ENCODE measurements at regions not wholly inside any gene's neighbourhood (a gene's known extent, or its start where the extent isn't known, plus 50 kb on each side); places are given as distances from the start of the nearest gene placed in this dataset.

DNA sequence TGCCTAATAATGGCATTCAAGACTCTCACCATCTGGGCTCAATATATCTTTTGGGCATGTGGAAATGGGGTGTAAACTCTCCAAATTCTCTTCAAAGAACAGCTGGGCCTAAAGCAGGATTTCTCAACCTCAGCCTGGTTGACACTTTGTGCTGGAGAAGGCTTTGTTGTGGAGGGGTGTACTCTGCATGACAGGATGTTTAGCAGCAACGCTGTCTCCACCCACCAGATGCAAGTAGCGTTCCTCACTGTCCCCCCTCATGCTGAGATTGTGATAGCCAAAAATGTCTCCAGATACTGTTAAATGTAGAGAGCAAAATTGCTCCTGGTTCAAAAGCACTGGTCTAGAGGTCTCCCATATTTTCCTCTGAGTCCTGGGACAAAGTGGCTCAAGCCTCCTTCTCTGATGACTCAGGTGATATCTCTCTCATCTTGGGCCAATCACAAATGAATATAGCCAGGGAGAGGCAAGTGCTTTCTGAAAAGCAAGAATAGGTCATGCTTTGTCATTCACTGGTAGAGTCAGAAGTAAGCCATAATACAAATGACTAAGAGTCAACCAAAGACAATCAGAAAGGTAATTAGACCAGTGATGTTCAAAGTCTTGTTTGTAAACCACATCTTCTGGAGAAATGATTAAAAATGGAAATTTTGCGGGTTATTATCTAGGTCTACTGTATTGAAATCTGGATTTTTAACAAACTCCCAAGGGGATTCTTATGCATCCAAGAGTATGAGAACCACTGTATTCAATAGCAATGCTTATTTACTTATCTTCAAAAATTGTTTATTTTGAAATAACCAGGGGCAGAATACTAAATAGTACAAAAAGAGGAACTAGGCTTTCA, 330.8 kb downstream of the PTEN start:
- TF ChIP-seq, protein P1, sequence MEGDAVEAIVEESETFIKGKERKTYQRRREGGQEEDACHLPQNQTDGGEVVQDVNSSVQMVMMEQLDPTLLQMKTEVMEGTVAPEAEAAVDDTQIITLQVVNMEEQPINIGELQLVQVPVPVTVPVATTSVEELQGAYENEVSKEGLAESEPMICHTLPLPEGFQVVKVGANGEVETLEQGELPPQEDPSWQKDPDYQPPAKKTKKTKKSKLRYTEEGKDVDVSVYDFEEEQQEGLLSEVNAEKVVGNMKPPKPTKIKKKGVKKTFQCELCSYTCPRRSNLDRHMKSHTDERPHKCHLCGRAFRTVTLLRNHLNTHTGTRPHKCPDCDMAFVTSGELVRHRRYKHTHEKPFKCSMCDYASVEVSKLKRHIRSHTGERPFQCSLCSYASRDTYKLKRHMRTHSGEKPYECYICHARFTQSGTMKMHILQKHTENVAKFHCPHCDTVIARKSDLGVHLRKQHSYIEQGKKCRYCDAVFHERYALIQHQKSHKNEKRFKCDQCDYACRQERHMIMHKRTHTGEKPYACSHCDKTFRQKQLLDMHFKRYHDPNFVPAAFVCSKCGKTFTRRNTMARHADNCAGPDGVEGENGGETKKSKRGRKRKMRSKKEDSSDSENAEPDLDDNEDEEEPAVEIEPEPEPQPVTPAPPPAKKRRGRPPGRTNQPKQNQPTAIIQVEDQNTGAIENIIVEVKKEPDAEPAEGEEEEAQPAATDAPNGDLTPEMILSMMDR (optimal IDR thresholded peaks at IDR 0.05 in 1 of 3, IDR thresholded peaks at IDR 0.05 in 1 of 3, conservative IDR thresholded peaks at IDR 0.05 in 1 of 3; ENCODE audit: extremely low read depth in 1 of 3, insufficient read depth in 2 of 3, low read length in 3 of 3) = no peak
- no peak for TF ChIP-seq EZH2 (IDR thresholded peaks at IDR 0.05; ENCODE audit: low read length)
